Prostate gland (tissue), 2 donors: ENCODE measurements at regions not wholly inside any gene's neighbourhood (a gene's known extent, or its start where the extent isn't known, plus 50 kb on each side); places are given as distances from the start of the nearest gene placed in this dataset.

Source experiments
- DNase-seq: peaks from one replicate; pipeline ENCODE4 v3.0.0-alpha.2; 2019; ENCODE audit warnings: low spot score
- H3K27ac ChIP-seq, 2 donors: fragments of 200-600 bp; sonication (generic); 2 replicates each; pipeline ENCODE4 v1.5.1; 2017 to 2019
- H3K27me3 ChIP-seq: fragments of 200-600 bp; sonication (generic); replicated peaks from 2 replicates; pipeline ENCODE4 v1.5.1; 2019; ENCODE audit not compliant: insufficient read depth
- H3K36me3 ChIP-seq, 2 donors: fragments of 200-600 bp; sonication (generic); 1 replicate in 1 of 2; 2 replicates in 1 of 2; pipeline versions ENCODE4 v1.5.1 to v1.8.1; 2017 to 2019
- H3K4me1 ChIP-seq: fragments of 200-600 bp; sonication (generic); replicated peaks from 2 replicates; pipeline ENCODE4 v1.5.1; 2019
- H3K4me3 ChIP-seq, 2 donors: fragments of 200-600 bp; sonication (generic); 2 replicates each; pipeline ENCODE4 v1.5.1; 2017 to 2019
- H3K9me3 ChIP-seq: fragments of 200-600 bp; sonication (generic); 2 replicates; pipeline ENCODE4 v1.5.1; 2017
- CTCF ChIP-seq, 4 experiments: fragments of 200-600 bp in 2 of 4; fragments of 450-650 bp in 2 of 4; sonication (generic) in 2 of 4; IDR thresholded peaks; 1 replicate in 3 of 4; 2 replicates in 1 of 4; pipeline ENCODE4 v1.5.1; 2016 to 2019; ENCODE audit warnings: antibody characterized with exemption in 4 of 4, mild to moderate bottlenecking in 2 of 4, moderate library complexity in 2 of 4
- POLR2A ChIP-seq: fragments of 450-650 bp; IDR thresholded peaks from one replicate; pipeline ENCODE4 v1.6.1; 2016; ENCODE audit warnings: antibody characterized with exemption, mild to moderate bottlenecking
- POLR2AphosphoS5 ChIP-seq: sonication (generic); formaldehyde crosslinking; IDR thresholded peaks from one replicate; pipeline ENCODE4 v1.6.1; 2017; ENCODE audit warnings: antibody characterized with exemption
- WGBS: methylation state at CpG from one replicate; pipeline ENCODE4 v1.1.5; 2018; 5-methylcytosine and 5-hydroxymethylcytosine counted together
- intact Hi-C: fragments of 100-400 bp; cut with DNase I; formaldehyde crosslinking; loops from one replicate; pipeline ENCODE4 v1.14.2; 2022

- H3K4me3 ChIP-seq: no peak overlapping the region
- no peaks in the 10 kb centered on the region for H3K27me3 ChIP-seq
- no peaks in the 10 kb centered on the region for H3K4me1 ChIP-seq
- DNase-seq: no peak
- H3K36me3 ChIP-seq: no peaks in the 10 kb centered on the region
- H3K27ac ChIP-seq: no peak overlapping the region
- TF ChIP-seq POLR2AphosphoS5 (no peak), POLR2A (no peak), CTCF (IDR thresholded peaks at IDR 0.05) (no peak)
- intact Hi-C loops: no loop called here
- H3K9me3 ChIP-seq: no peaks in the 10 kb centered on the region
Measured at GRCh38 chr9:107971241-107971640, 481.7 kb upstream of the KLF4 start.

- Histone ChIP-seq H3K4me3 (no peak overlapping the region), H3K27me3 (no peaks in the 10 kb centered on the region), H3K36me3 (no peaks in the 10 kb centered on the region), H3K27ac (no peak overlapping the region), H3K4me1 (no peaks in the 10 kb centered on the region), H3K9me3 (no peaks in the 10 kb centered on the region)
- TF ChIP-seq POLR2A (no peak), CTCF (IDR thresholded peaks at IDR 0.05) (no peak), POLR2AphosphoS5 (no peak)
- WGBS: 91% methylated on average over 5 of the region's 5 CpGs
- intact Hi-C loops: no loop called here
- no peak for DNase-seq
Measured at GRCh38 chr9:107970726-107971125, 481.2 kb upstream of the KLF4 start.

GRCh38 chr9:107969727-107970126 lies 480.2 kb upstream of the KLF4 start:
- Histone ChIP-seq H3K4me1 (no peaks in the 10 kb centered on the region), H3K9me3 (no peaks in the 10 kb centered on the region), H3K27me3 (no peaks in the 10 kb centered on the region), H3K4me3 (no peak overlapping the region), H3K27ac (no peak overlapping the region), H3K36me3 (no peaks in the 10 kb centered on the region)
- WGBS: 83% methylated on average over 8 of the region's 8 CpGs
- TF ChIP-seq POLR2AphosphoS5: no peak
- TF ChIP-seq CTCF (IDR thresholded peaks at IDR 0.05): no peak
- intact Hi-C loops: no loop called here
- no peak for DNase-seq

GRCh38 chr9:107969141-107969540 lies 479.6 kb upstream of the KLF4 start:
- H3K4me1 ChIP-seq: no peaks in the 10 kb centered on the region
- no peaks in the 10 kb centered on the region for H3K9me3 ChIP-seq
- H3K36me3 ChIP-seq: no peaks in the 10 kb centered on the region
- TF ChIP-seq POLR2A (no peak), CTCF (IDR thresholded peaks at IDR 0.05) (no peak), POLR2AphosphoS5 (no peak)
- H3K27ac ChIP-seq: no peak overlapping the region
- H3K27me3 ChIP-seq: no peaks in the 10 kb centered on the region
- no peak for DNase-seq
- H3K4me3 ChIP-seq: no peak overlapping the region
- WGBS: 64% methylated on average over 5 of the region's 5 CpGs
- intact Hi-C loops: no loop called here

GRCh38 chr9:107963246-107963645 lies 473.7 kb upstream of the KLF4 start:
- no peaks in the 10 kb centered on the region for H3K36me3 ChIP-seq
- intact Hi-C loops: no loop called here
- no peaks in the 10 kb centered on the region for H3K9me3 ChIP-seq
- no peak overlapping the region for H3K4me3 ChIP-seq
- no peaks in the 10 kb centered on the region for H3K27me3 ChIP-seq
- H3K4me1 ChIP-seq: no peaks in the 10 kb centered on the region
- no peak for DNase-seq
- 84% methylated on average over 2 of the region's 2 CpGs for WGBS
- TF ChIP-seq POLR2AphosphoS5: no peak
- TF ChIP-seq CTCF (IDR thresholded peaks at IDR 0.05): no peak
- TF ChIP-seq POLR2A: no peak
- no peak overlapping the region for H3K27ac ChIP-seq
